ENCODE measurements at regions not wholly inside any gene's neighbourhood (a gene's known extent, or its start where the extent isn't known, plus 50 kb on each side); places are given as distances from the start of the nearest gene placed in this dataset.

DNA sequence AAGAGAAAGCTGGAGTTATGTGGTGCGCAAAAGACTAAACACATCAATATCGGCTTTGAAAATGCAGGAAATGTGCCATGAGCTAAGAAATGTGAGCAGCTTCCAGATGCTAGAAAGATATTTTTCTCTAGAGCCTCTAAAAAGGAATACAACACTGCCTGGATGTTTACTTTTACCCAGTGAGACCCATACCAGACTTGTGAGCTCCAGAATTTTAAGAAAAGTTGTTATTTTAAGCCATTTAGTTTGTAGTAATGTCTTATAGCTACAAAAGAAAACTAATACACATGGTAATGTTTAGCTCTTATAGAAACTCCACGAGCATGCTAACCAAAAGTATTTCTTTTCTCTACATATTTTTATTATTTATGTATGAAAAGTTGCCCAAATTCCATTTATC lies 1389.4 kb downstream of the C4orf33 start:
- DNase-seq (ENCODE audit: low read depth) = no peak
- in situ Hi-C loops (cut with HindIII; ENCODE audit: low pct_unique_long_range_greater_than_20kb, low sequenced_read_pairs) = no loop called here

- in situ Hi-C loops (cut with HindIII; ENCODE audit: low pct_unique_long_range_greater_than_20kb, low sequenced_read_pairs) = no loop called here
- DNase-seq (ENCODE audit: low read depth) = no peak
Observed at GRCh38 chr4:130486186-130486585, 1390.2 kb downstream of the C4orf33 start.

GRCh38 chr4:130486841-130487240 lies 1390.9 kb downstream of the C4orf33 start:
- no peak for DNase-seq (ENCODE audit: low read depth)
- in situ Hi-C loops (cut with HindIII; ENCODE audit: low pct_unique_long_range_greater_than_20kb, low sequenced_read_pairs) = no loop called here

GRCh38 chr4:130510661-130511060 lies 1414.7 kb downstream of the C4orf33 start:
- DNase-seq (ENCODE audit: low read depth) = no peak
- in situ Hi-C loops (cut with HindIII; ENCODE audit: low pct_unique_long_range_greater_than_20kb, low sequenced_read_pairs) = no loop called here

DNA sequence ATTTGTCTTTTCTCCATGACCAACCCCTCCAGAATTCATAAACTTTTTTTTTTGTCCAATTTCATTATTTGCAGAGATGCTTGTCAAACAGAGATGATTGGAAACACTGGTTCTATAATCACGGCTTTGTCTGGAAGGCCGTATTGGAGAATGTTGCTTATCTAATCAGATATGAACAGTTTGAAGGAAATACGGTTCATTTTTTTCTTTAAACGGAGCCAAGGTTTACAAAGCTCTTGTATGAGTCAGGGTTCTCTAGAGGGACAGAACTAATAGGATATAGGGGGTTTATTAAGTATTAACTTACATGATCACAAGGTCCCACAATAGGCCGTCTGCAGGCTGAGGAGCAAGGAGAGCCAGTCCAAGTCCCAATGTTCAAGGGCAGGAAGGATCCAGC lies 1415.8 kb downstream of the C4orf33 start:
- in situ Hi-C loops (cut with HindIII; ENCODE audit: low pct_unique_long_range_greater_than_20kb, low sequenced_read_pairs) = no loop called here
- no peak for DNase-seq (ENCODE audit: low read depth)

GRCh38 chr4:130524057-130524456 lies 1428.1 kb downstream of the C4orf33 start:
- in situ Hi-C loops (cut with HindIII; ENCODE audit: low pct_unique_long_range_greater_than_20kb, low sequenced_read_pairs) = no loop called here
- no peak for DNase-seq (ENCODE audit: low read depth)

- in situ Hi-C loops (cut with HindIII; ENCODE audit: low pct_unique_long_range_greater_than_20kb, low sequenced_read_pairs) = no loop called here
- DNase-seq (ENCODE audit: low read depth) = no peak
Observed at GRCh38 chr4:130530505-130530904, 1434.6 kb downstream of the C4orf33 start.

GRCh38 chr4:130534651-130535050 lies 1438.7 kb downstream of the C4orf33 start:
- in situ Hi-C loops (cut with HindIII; ENCODE audit: low pct_unique_long_range_greater_than_20kb, low sequenced_read_pairs) = no loop called here
- no peak for DNase-seq (ENCODE audit: low read depth)

GRCh38 chr4:130542953-130543352 lies 1447.0 kb downstream of the C4orf33 start:
- in situ Hi-C loops (cut with HindIII; ENCODE audit: low pct_unique_long_range_greater_than_20kb, low sequenced_read_pairs) = no loop called here
- no peak for DNase-seq (ENCODE audit: low read depth)

GRCh38 chr4:130545171-130545570 lies 1449.2 kb downstream of the C4orf33 start:
- no peak for DNase-seq (ENCODE audit: low read depth)
- in situ Hi-C loops (cut with HindIII; ENCODE audit: low pct_unique_long_range_greater_than_20kb, low sequenced_read_pairs) = no loop called here

GRCh38 chr4:130545596-130545995 lies 1449.6 kb downstream of the C4orf33 start:
- in situ Hi-C loops (cut with HindIII; ENCODE audit: low pct_unique_long_range_greater_than_20kb, low sequenced_read_pairs) = no loop called here
- DNase-seq (ENCODE audit: low read depth) = no peak

GRCh38 chr4:130559268-130559667 lies 1463.3 kb downstream of the C4orf33 start:
- in situ Hi-C loops (cut with HindIII; ENCODE audit: low pct_unique_long_range_greater_than_20kb, low sequenced_read_pairs) = no loop called here
- no peak for DNase-seq (ENCODE audit: low read depth)

DNA sequence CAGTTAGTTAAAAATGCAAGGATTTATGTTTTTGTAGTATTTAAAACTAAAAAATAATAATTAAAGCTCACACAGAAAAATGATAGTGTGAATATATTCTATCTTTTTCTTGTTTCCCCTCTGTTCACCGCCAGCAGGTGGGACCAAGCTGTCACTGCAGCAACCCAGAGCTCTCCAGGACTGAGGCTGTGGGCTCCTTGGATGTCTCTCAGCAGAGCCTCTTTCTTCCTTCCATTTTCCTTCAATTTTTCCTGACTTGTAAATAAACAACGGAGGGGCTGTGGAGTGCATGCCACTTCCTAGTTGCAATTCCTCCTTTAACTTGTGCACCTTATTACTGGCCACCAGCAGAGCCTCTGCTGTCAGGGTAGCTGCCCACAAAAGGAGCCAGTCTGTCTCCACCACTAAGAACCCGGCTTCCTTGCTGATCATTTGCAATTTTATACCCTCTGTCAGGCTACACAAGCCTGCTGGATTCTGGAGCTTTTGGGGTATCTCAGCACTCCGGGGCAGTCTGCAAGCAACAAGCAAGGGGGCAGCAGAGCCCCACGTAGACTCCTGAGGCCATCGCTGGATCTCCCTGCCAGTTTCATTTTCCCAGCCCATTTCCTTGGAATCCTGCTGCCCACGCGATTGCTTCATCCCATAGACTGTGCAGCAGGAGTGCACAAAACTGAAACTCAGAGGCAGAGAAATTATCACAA lies 1467.4 kb downstream of the C4orf33 start:
- in situ Hi-C loops (cut with HindIII; ENCODE audit: low pct_unique_long_range_greater_than_20kb, low sequenced_read_pairs) = no loop called here
- peak; percentile 38 for DNase-seq (ENCODE audit: low read depth)

GRCh38 chr4:130563889-130564418 lies 1468.0 kb downstream of the C4orf33 start:
- DNase-seq (ENCODE audit: low read depth) = no peak
- in situ Hi-C loops (cut with HindIII; ENCODE audit: low pct_unique_long_range_greater_than_20kb, low sequenced_read_pairs) = no loop called here

DNA sequence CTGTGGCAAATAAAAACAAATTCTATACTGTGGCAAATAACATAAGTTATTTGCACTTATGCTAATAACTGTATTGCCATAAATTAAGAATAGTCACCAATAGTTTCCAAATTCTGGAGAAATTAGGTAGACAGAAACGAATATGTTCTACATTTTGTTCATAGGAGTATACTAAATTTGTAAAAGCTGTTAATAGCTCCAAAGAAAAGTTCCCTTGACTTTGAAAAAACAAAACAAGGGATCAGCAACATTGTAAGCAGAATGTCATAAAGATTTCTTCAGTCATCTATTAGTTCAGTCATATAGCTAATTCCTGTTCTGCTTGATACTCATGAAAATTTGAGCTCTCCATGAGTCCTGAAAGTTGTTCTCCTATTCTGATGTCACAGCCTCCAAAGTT lies 1472.8 kb downstream of the C4orf33 start:
- in situ Hi-C loops (cut with HindIII; ENCODE audit: low pct_unique_long_range_greater_than_20kb, low sequenced_read_pairs) = no loop called here
- DNase-seq (ENCODE audit: low read depth) = no peak

DNA sequence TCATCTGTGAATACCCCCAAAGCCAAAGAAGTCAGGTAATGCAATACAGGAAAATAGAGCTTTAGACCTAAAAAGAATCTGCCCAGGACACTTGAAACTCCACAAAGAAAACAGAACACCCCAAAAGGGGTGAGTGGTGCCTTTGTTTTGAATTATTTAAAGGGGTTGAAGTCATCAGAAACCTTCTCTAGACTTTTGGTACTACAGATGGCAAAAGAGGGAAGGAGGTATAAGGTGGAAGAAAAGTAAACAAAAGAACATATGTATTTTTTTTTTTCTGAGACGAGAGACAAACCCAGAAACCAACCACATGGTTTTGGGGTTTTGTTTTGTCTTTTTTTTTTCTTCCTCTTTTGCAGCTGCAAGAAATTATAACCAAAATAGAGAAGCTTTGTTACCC lies 1477.8 kb downstream of the C4orf33 start:
- in situ Hi-C loops (cut with HindIII; ENCODE audit: low pct_unique_long_range_greater_than_20kb, low sequenced_read_pairs) = no loop called here
- DNase-seq (ENCODE audit: low read depth) = no peak

GRCh38 chr4:130574215-130574614 lies 1478.3 kb downstream of the C4orf33 start:
- DNase-seq (ENCODE audit: low read depth) = no peak
- in situ Hi-C loops (cut with HindIII; ENCODE audit: low pct_unique_long_range_greater_than_20kb, low sequenced_read_pairs) = no loop called here

DNA sequence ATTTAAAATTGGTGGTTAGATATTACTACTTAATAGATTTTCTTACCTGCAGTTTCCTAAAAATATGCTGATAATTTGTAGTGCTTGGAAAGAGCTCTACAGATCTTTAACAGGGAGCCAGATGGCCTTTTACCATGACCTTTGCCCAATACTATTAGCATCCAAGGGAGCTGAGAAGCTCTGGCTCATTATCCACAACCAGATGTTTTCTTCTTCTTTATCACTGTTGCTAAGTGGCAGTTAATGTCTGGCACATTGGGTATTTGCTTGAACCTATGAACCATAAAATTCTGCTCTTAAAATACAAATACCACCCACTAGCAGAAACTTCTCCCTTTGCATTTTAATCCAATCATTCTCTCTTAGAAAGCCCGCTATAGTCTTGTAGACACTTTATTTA lies 1480.3 kb downstream of the C4orf33 start:
- DNase-seq (ENCODE audit: low read depth) = no peak
- in situ Hi-C loops (cut with HindIII; ENCODE audit: low pct_unique_long_range_greater_than_20kb, low sequenced_read_pairs) = no loop called here

- DNase-seq (ENCODE audit: low read depth) = no peak
- in situ Hi-C loops (cut with HindIII; ENCODE audit: low pct_unique_long_range_greater_than_20kb, low sequenced_read_pairs) = no loop called here
Observed at GRCh38 chr4:130591091-130591490, 1495.1 kb downstream of the C4orf33 start.

- no peak for DNase-seq (ENCODE audit: low read depth)
Observed at GRCh38 chr4:130600706-130601105, 1504.8 kb downstream of the C4orf33 start.

More at GRCh38 chr4:130600706-130601105, 1504.8 kb downstream of the C4orf33 start:
- in situ Hi-C loops (cut with HindIII; ENCODE audit: low pct_unique_long_range_greater_than_20kb, low sequenced_read_pairs) = no loop called here
